GM23338 (cell line): ENCODE measurements at regions not wholly inside any gene's neighbourhood (a gene's known extent, or its start where the extent isn't known, plus 50 kb on each side); places are given as distances from the start of the nearest gene placed in this dataset.

Experiments
- CREB1 ChIP-seq: fragments of 250-450 bp; sonication (Bioruptor Pico); IDR thresholded peaks from 2 replicates; pipeline ENCODE4 v1.5.0; 2020; ENCODE audit warnings: low read depth, mild to moderate bottlenecking, moderate library complexity
- EZH2 ChIP-seq: fragments of 200-600 bp; sonication (generic); IDR thresholded peaks from one replicate; pipeline ENCODE4 v1.8.0; 2017; ENCODE audit warnings: antibody characterized with exemption, mild to moderate bottlenecking, low read depth; ENCODE audit not compliant: unreplicated experiment
- EZH2phosphoT487 ChIP-seq: fragments of 200-600 bp; sonication (generic); IDR thresholded peaks from one replicate; pipeline ENCODE4 v1.8.1; 2018; ENCODE audit warnings: antibody characterized with exemption; ENCODE audit not compliant: unreplicated experiment
- JUNB ChIP-seq: IDR thresholded peaks from one replicate; pipeline ENCODE4 v1.6.1; 2016; ENCODE audit warnings: antibody characterized with exemption; ENCODE audit not compliant: unreplicated experiment
- POLR2AphosphoS5 ChIP-seq: IDR thresholded peaks from 2 replicates; pipeline ENCODE4 v1.6.1; 2016; ENCODE audit warnings: antibody characterized with exemption, low read depth
- ZNF114 ChIP-seq: fragments of 250-450 bp; sonication (Bioruptor Pico); IDR thresholded peaks from 2 replicates; pipeline ENCODE4 v1.5.0; 2020; ENCODE audit warnings: mild to moderate bottlenecking, moderate library complexity
- TF ChIP-seq, protein P1 (sequence below): IDR thresholded peaks from one replicate; pipeline ENCODE4 v1.6.1; 2018; ENCODE audit warnings: antibody characterized with exemption; ENCODE audit not compliant: unreplicated experiment
- TF ChIP-seq, protein P2 (sequence below), 2 experiments: fragments of 200-600 bp in 1 of 2; sonication (generic) in 1 of 2; conservative IDR thresholded peaks; 2 replicates each; pipeline versions ENCODE4 v1.5.1 to v1.6.1; 2016 to 2017; ENCODE audit warnings: antibody characterized with exemption in 2 of 2, low read depth in 2 of 2, mild to moderate bottlenecking in 2 of 2, moderate library complexity in 1 of 2
- TF ChIP-seq, protein P3 (sequence below): IDR thresholded peaks from 2 replicates; pipeline ENCODE4 v1.6.1; 2016; ENCODE audit warnings: antibody characterized with exemption

DNA sequence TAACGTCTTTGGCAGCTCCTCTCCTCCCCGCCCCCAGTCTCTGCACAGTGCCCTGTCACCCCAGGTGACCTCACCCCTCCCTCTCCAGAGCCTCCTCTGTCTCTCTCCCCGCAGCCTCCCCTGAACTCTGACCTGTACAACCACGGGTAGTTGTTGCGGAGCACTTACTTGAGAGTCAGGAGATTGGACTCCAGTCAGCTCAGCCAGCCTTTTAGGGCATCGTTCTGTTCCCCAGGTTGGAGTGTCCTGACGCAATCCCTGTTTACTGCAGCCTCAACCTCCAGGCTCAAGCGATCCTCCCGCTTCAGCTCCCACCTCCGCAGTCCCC, 177.7 kb downstream of the UACA start:
- TF ChIP-seq, protein P1, sequence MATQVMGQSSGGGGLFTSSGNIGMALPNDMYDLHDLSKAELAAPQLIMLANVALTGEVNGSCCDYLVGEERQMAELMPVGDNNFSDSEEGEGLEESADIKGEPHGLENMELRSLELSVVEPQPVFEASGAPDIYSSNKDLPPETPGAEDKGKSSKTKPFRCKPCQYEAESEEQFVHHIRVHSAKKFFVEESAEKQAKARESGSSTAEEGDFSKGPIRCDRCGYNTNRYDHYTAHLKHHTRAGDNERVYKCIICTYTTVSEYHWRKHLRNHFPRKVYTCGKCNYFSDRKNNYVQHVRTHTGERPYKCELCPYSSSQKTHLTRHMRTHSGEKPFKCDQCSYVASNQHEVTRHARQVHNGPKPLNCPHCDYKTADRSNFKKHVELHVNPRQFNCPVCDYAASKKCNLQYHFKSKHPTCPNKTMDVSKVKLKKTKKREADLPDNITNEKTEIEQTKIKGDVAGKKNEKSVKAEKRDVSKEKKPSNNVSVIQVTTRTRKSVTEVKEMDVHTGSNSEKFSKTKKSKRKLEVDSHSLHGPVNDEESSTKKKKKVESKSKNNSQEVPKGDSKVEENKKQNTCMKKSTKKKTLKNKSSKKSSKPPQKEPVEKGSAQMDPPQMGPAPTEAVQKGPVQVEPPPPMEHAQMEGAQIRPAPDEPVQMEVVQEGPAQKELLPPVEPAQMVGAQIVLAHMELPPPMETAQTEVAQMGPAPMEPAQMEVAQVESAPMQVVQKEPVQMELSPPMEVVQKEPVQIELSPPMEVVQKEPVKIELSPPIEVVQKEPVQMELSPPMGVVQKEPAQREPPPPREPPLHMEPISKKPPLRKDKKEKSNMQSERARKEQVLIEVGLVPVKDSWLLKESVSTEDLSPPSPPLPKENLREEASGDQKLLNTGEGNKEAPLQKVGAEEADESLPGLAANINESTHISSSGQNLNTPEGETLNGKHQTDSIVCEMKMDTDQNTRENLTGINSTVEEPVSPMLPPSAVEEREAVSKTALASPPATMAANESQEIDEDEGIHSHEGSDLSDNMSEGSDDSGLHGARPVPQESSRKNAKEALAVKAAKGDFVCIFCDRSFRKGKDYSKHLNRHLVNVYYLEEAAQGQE, result no peak
- TF ChIP-seq, protein P2, sequence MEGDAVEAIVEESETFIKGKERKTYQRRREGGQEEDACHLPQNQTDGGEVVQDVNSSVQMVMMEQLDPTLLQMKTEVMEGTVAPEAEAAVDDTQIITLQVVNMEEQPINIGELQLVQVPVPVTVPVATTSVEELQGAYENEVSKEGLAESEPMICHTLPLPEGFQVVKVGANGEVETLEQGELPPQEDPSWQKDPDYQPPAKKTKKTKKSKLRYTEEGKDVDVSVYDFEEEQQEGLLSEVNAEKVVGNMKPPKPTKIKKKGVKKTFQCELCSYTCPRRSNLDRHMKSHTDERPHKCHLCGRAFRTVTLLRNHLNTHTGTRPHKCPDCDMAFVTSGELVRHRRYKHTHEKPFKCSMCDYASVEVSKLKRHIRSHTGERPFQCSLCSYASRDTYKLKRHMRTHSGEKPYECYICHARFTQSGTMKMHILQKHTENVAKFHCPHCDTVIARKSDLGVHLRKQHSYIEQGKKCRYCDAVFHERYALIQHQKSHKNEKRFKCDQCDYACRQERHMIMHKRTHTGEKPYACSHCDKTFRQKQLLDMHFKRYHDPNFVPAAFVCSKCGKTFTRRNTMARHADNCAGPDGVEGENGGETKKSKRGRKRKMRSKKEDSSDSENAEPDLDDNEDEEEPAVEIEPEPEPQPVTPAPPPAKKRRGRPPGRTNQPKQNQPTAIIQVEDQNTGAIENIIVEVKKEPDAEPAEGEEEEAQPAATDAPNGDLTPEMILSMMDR (conservative IDR thresholded peaks at IDR 0.05; ENCODE audit: low read depth in 2 of 2), result no peak
- TF ChIP-seq EZH2phosphoT487, result no peak
- no peak for TF ChIP-seq POLR2AphosphoS5
- TF ChIP-seq, protein P3, sequence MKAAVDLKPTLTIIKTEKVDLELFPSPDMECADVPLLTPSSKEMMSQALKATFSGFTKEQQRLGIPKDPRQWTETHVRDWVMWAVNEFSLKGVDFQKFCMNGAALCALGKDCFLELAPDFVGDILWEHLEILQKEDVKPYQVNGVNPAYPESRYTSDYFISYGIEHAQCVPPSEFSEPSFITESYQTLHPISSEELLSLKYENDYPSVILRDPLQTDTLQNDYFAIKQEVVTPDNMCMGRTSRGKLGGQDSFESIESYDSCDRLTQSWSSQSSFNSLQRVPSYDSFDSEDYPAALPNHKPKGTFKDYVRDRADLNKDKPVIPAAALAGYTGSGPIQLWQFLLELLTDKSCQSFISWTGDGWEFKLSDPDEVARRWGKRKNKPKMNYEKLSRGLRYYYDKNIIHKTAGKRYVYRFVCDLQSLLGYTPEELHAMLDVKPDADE, result no peak
- TF ChIP-seq EZH2, result no peak
- no peak for TF ChIP-seq CREB1
- no peak for TF ChIP-seq ZNF114 (CRISPR knock-in tag)
- no peak for TF ChIP-seq JUNB
